OCI-LY3 (cell line): ENCODE measurements at regions not wholly inside any gene's neighbourhood (a gene's known extent, or its start where the extent isn't known, plus 50 kb on each side); places are given as distances from the start of the nearest gene placed in this dataset.

Experiments
- EZH2phosphoT487 ChIP-seq: fragments of 200-600 bp; shearing (Covaris generic); IDR thresholded peaks from 2 replicates; pipeline ENCODE4 v1.6.1; 2018; ENCODE audit warnings: antibody characterized with exemption, mixed run types, low read depth
- TF ChIP-seq, protein P1 (sequence below): fragments of 200-600, 300-600 bp; sonication (generic); IDR thresholded peaks from 2 replicates; pipeline ENCODE4 v1.5.1; 2014; ENCODE audit warnings: antibody characterized with exemption, low read length, low read depth

DNA sequence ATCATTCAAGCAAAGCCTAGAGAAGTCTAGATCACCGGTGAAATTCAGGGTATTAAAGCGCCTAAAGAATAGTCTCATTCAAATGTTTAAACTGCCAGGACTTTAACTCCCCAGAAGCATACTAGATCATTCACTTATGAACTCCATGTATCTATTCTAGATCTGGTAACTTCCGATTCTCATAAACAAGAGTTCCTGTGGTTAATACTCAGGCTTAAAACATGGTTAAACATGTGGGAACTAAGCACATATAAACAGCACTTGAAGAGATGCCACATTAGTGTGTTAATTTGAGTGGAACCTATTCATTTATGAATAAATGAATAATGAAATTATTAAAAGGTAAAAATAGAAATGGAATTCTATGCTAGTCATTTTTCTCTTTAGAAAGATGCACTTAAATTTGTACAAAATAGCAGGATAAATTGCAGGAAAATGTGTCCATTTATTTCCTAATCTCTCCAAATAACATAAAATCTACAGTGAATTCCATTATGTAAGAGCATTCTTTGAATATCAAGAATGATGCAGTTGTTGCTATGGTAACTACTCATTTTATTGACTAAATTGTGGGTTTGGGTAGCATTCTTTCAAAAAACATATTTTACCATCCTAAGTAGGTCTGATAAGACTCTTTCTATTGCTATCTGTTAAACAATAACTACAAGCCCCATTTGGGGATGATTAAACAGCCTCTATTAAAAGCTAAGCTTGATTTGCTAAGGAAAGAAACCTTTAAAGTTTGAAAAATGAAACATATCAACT, 147.6 kb upstream of the TMEM168 start:
- TF ChIP-seq, protein P1, sequence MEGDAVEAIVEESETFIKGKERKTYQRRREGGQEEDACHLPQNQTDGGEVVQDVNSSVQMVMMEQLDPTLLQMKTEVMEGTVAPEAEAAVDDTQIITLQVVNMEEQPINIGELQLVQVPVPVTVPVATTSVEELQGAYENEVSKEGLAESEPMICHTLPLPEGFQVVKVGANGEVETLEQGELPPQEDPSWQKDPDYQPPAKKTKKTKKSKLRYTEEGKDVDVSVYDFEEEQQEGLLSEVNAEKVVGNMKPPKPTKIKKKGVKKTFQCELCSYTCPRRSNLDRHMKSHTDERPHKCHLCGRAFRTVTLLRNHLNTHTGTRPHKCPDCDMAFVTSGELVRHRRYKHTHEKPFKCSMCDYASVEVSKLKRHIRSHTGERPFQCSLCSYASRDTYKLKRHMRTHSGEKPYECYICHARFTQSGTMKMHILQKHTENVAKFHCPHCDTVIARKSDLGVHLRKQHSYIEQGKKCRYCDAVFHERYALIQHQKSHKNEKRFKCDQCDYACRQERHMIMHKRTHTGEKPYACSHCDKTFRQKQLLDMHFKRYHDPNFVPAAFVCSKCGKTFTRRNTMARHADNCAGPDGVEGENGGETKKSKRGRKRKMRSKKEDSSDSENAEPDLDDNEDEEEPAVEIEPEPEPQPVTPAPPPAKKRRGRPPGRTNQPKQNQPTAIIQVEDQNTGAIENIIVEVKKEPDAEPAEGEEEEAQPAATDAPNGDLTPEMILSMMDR: no peak
- TF ChIP-seq EZH2phosphoT487: no peak
